ENCODE measurements at regions not wholly inside any gene's neighbourhood (a gene's known extent, or its start where the extent isn't known, plus 50 kb on each side); places are given as distances from the start of the nearest gene placed in this dataset.

DNA sequence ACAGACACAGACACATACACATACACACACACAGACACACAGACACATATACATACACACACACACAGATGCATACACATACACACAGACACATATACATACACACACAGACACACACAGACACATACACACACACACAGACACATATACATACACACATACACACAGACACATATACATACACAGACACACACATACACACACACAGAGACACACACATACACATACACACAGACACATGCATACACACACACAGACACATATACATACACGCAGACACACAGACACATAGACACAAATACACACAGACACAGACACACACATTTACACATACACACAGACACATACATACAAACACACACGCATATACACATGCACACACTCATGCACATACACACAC is 81.5 kb upstream of the ARL4C start:
- 67% methylated on average over 2 of the region's 2 CpGs for WGBS (ENCODE audit: missing lambda C conversion rate)
- DNase-seq (ENCODE audit: low read depth in 1 of 2, low spot score in 1 of 2) (no peak), FAIRE-seq (no peak), ATAC-seq (no peak)
- no peak overlapping the region for H3K4me2 ChIP-seq
- no peak overlapping the region for H3K4me3 ChIP-seq
- ChIA-PET CTCF (interaction anchor here (0.6 kb wide), 1 partner anchor 73 kb away, joined by 3 read pairs; no protein-coding TSS in a partner anchor), POLR2A (no interaction called here)
- TF ChIP-seq MAZ (IDR thresholded peaks at IDR 0.05; ENCODE audit: borderline replicate concordance, low read depth, low read length) (no peak), SREBF2 (IDR thresholded peaks at IDR 0.05) (no peak), HOXB5 (CRISPR knock-in tag; IDR thresholded peaks at IDR 0.05) (no peak), RARB (CRISPR knock-in tag; IDR thresholded peaks at IDR 0.05) (no peak), EHMT2 (IDR thresholded peaks at IDR 0.05; ENCODE audit: low read depth) (no peak), NFE2L2 (conservative IDR thresholded peaks at IDR 0.05; ENCODE audit: low read length) (no peak), NPAS2 (CRISPR knock-in tag; IDR thresholded peaks at IDR 0.05; ENCODE audit: borderline replicate concordance) (no peak), ESRRA (IDR thresholded peaks at IDR 0.05; ENCODE audit: borderline replicate concordance, low read length) (no peak), ZNF302 (CRISPR knock-in tag; IDR thresholded peaks at IDR 0.05) (no peak), RCOR1 (IDR thresholded peaks at IDR 0.05; ENCODE audit: low read depth, low read length) (no peak), EHF (CRISPR knock-in tag; IDR thresholded peaks at IDR 0.05) (no peak)
- TF ChIP-seq, protein P1, sequence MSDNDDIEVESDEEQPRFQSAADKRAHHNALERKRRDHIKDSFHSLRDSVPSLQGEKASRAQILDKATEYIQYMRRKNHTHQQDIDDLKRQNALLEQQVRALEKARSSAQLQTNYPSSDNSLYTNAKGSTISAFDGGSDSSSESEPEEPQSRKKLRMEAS (IDR thresholded peaks at IDR 0.05), result no peak
- TF ChIP-seq, protein P2, sequence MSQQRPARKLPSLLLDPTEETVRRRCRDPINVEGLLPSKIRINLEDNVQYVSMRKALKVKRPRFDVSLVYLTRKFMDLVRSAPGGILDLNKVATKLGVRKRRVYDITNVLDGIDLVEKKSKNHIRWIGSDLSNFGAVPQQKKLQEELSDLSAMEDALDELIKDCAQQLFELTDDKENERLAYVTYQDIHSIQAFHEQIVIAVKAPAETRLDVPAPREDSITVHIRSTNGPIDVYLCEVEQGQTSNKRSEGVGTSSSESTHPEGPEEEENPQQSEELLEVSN (IDR thresholded peaks at IDR 0.05; ENCODE audit: borderline replicate concordance, low read depth), result no peak
- TF ChIP-seq, protein P3, sequence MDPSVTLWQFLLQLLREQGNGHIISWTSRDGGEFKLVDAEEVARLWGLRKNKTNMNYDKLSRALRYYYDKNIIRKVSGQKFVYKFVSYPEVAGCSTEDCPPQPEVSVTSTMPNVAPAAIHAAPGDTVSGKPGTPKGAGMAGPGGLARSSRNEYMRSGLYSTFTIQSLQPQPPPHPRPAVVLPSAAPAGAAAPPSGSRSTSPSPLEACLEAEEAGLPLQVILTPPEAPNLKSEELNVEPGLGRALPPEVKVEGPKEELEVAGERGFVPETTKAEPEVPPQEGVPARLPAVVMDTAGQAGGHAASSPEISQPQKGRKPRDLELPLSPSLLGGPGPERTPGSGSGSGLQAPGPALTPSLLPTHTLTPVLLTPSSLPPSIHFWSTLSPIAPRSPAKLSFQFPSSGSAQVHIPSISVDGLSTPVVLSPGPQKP (IDR thresholded peaks at IDR 0.05; ENCODE audit: low read depth, low read length), result no peak
- TF ChIP-seq, protein P4, sequence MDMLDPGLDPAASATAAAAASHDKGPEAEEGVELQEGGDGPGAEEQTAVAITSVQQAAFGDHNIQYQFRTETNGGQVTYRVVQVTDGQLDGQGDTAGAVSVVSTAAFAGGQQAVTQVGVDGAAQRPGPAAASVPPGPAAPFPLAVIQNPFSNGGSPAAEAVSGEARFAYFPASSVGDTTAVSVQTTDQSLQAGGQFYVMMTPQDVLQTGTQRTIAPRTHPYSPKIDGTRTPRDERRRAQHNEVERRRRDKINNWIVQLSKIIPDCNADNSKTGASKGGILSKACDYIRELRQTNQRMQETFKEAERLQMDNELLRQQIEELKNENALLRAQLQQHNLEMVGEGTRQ (IDR thresholded peaks at IDR 0.05), result no peak
- TF ChIP-seq, protein P5, sequence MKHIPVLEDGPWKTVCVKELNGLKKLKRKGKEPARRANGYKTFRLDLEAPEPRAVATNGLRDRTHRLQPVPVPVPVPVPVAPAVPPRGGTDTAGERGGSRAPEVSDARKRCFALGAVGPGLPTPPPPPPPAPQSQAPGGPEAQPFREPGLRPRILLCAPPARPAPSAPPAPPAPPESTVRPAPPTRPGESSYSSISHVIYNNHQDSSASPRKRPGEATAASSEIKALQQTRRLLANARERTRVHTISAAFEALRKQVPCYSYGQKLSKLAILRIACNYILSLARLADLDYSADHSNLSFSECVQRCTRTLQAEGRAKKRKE (CRISPR knock-in tag; IDR thresholded peaks at IDR 0.05; ENCODE audit: low read depth), result no peak
- no peak overlapping the region for H3K27ac ChIP-seq
- H3K9me3 ChIP-seq, result peaks cover 5% of the 10 kb centered on the region
- no peaks in the 10 kb centered on the region for H3K4me1 ChIP-seq

DNA sequence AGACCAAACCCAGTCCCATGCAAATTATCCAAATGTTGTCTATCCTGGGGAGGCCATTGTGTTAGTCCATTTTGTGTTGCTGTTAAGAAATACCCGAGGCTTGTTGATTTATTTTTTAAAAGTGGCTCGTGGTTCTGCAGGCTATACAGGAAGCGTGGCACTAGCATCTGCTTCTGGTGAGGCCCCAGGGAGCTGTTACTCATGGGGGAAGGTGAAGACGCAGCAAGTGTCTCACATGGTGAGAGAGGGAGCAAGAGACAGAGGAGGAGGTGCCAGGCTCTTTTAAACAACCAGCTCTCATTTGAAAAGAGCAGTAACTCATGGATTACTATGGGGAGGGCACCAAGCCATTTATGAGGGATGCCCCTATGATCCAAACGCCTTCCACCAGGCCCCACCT is 80.3 kb upstream of the ARL4C start:
- H3K4me3 ChIP-seq, result no peak overlapping the region
- WGBS (ENCODE audit: missing lambda C conversion rate), result 63% methylated on average over 5 of the region's 5 CpGs
- FAIRE-seq, result no peak
- no peak overlapping the region for H3K27ac ChIP-seq
- ChIA-PET POLR2A (no interaction called here), CTCF (interaction anchor here (1.1 to 1.9 kb wide), 3 partner anchors 13 to 540 kb away, joined by 3 to 5 read pairs (median 5); no protein-coding TSS in a partner anchor)
- H3K4me2 ChIP-seq, result no peak overlapping the region
- no peak for ATAC-seq
- H3K9me3 ChIP-seq, result peaks cover 5% of the 10 kb centered on the region
- TF ChIP-seq MAZ (IDR thresholded peaks at IDR 0.05; ENCODE audit: borderline replicate concordance, low read depth, low read length), result no peak
- TF ChIP-seq MYC (IDR thresholded peaks at IDR 0.05; ENCODE audit: borderline replicate concordance, low read length), result no peak
- H3K4me1 ChIP-seq, result no peaks in the 10 kb centered on the region
- no peak for DNase-seq (ENCODE audit: low read depth in 1 of 2, low spot score in 1 of 2)

DNA sequence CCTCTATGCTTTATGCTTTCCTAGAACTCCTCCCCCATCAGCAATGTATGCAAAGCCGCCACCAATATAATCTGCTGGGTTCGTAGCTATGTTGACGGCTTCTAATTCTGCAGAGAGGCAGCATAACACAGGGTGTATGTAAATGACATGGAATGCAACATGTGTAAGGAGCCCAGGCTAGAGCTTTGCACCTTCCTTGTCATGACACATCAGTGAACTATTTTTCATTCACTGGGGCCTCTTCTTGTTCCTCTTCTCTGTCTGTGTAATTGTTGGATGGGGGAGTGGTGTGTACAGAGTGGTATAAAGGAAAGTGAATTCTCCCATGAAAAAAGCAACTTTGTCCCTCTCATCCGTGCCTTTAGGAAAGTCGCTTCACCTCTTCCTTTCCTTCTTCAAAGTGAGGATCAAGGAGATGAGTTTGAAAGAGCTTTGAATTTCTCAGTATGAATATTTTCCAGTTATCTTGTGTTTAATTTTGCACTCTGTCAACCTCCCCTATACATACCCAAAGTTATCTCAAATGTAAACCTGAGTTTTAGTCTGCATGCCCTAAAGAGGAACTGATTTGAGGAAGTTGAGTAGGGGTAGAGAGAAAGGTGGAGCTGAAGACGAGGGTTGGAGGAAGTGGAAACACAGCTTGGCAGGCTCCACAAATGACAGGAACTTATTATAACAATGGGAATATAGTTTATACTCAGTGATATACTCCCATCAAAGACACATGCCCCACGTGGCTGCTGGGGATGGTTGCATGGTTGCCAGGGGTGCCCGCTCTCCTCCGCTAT is 74.9 kb upstream of the ARL4C start:
- TF ChIP-seq PHF8 (IDR thresholded peaks at IDR 0.05; ENCODE audit: borderline replicate concordance, low read depth) (no peak), HOXB5 (CRISPR knock-in tag; IDR thresholded peaks at IDR 0.05) (no peak), CEBPB (IDR thresholded peaks at IDR 0.05) (no peak), ZC3H11A (IDR thresholded peaks at IDR 0.05) (no peak), FOSL2 (IDR thresholded peaks at IDR 0.05) (no peak), FOSL2 (CRISPR knock-in tag; IDR thresholded peaks at IDR 0.05) (no peak), BHLHE40 (IDR thresholded peaks at IDR 0.05; ENCODE audit: low read depth, low read length) (no peak), HOXA7 (CRISPR knock-in tag; IDR thresholded peaks at IDR 0.05) (no peak), NR3C1 (IDR thresholded peaks at IDR 0.05) (no peak)
- TF ChIP-seq, protein P1 (IDR thresholded peaks at IDR 0.05), result no peak
- POLR2A ChIA-PET, result no interaction called here
- 0 out of 3 replicates have a peak, but pooled peaks cover 3% of the 10 kb centered on the region for H3K4me1 ChIP-seq
- ATAC-seq (no peak), FAIRE-seq (no peak), DNase-seq (ENCODE audit: low read depth in 1 of 2, low spot score in 1 of 2) (no peak)
- no peak overlapping the region for H3K27ac ChIP-seq
- H3K9me3 ChIP-seq, result no peaks in the 10 kb centered on the region
- H3K4me2 ChIP-seq, result no peak overlapping the region
- H3K4me3 ChIP-seq, result no peak overlapping the region
- CTCF ChIA-PET, result interaction anchor here (1.0 to 1.5 kb wide), 4 partner anchors 9 to 27 kb away, joined by 4 to 7 read pairs (median 4); no protein-coding TSS in a partner anchor
- 79% methylated on average over 9 of the region's 9 CpGs for WGBS (ENCODE audit: missing lambda C conversion rate)
